ENCODE measurements at regions not wholly inside any gene's neighbourhood (a gene's known extent, or its start where the extent isn't known, plus 50 kb on each side); places are given as distances from the start of the nearest gene placed in this dataset.

GRCh38 chr7:45511721-45512597, 62.2 kb upstream of the ADCY1 start:
- Histone ChIP-seq H3K27ac (ENCODE audit: insufficient read depth, low read length) (no peak overlapping the region), H4K91ac (ENCODE audit: insufficient read depth, low read depth, low read length) (no peak overlapping the region), H3K56ac (ENCODE audit: extremely low read depth, insufficient read depth, low read length) (no peak overlapping the region), H3K9me1 (ENCODE audit: insufficient read depth, low read length) (no peaks in the 10 kb centered on the region), H3K4me3 (ENCODE audit: insufficient read depth, low read depth, low read length) (no peak overlapping the region), H3K36me3 (ENCODE audit: control insufficient read depth, insufficient read depth, low read length) (no peaks in the 10 kb centered on the region), H2BK5ac (ENCODE audit: low read depth, low read length, poor library complexity, severe bottlenecking) (no peak overlapping the region), H3K4me1 (ENCODE audit: control insufficient read depth, insufficient read depth, low read length) (no peaks in the 10 kb centered on the region), H3K23ac (ENCODE audit: low read depth, low read length) (no peak overlapping the region), H2AK5ac (ENCODE audit: low read depth, low read length) (no peak overlapping the region), H4K20me1 (ENCODE audit: insufficient read depth, low read length) (no peaks in the 10 kb centered on the region), H2BK20ac (ENCODE audit: low read depth, low read length) (no peak overlapping the region), H2AK9ac (replicated peaks; ENCODE audit: low read depth, low read length, poor library complexity) (no peak overlapping the region), H3K18ac (ENCODE audit: low read depth, low read length) (no peak overlapping the region), H3K79me1 (ENCODE audit: low read depth in 1 of 2, low read length in 2 of 2) (no peaks in the 10 kb centered on the region), H4K8ac (ENCODE audit: low read depth in 2 of 2, low read length in 2 of 2) (no peak overlapping the region), H3K27me3 (ENCODE audit: control insufficient read depth, insufficient read depth, low read length) (no peaks in the 10 kb centered on the region), H3K14ac (replicated peaks; ENCODE audit: low read depth, low read length) (no peak overlapping the region), H3K9me3 (ENCODE audit: control insufficient read depth, insufficient read depth, low read length) (no peaks in the 10 kb centered on the region), H3K4me2 (ENCODE audit: low read depth, low read length) (no peak overlapping the region), H2BK120ac (ENCODE audit: low read depth, low read length) (no peak overlapping the region), H3K4ac (ENCODE audit: low read depth, low read length) (no peak overlapping the region), H2AFZ (replicated peaks; ENCODE audit: low read length, poor library complexity) (no peak overlapping the region), H2BK15ac (ENCODE audit: low read depth, low read length) (no peak overlapping the region), H3K9ac (ENCODE audit: low read depth, low read length) (no peak overlapping the region), H4K5ac (ENCODE audit: low read depth, low read length) (no peak overlapping the region)
- CTCF ChIA-PET = no interaction called here
- no peak for ATAC-seq (ENCODE audit: low read depth)
- intact Hi-C loops (cut with micrococcal nuclease) (no loop called here), in situ Hi-C loops (cut with MboI; ENCODE audit: low sequenced_read_pairs) (no loop called here), dilution Hi-C loops (cut with HindIII; ENCODE audit: low sequenced_read_pairs, unreplicated experiment) (no loop called here)
- TF ChIP-seq RFX5 (IDR thresholded peaks at IDR 0.05; ENCODE audit: low read depth, low read length) (no peak), CTCF (conservative IDR thresholded peaks at IDR 0.05; ENCODE audit: low read depth, low read length) (no peak), BHLHE40 (IDR thresholded peaks at IDR 0.05; ENCODE audit: low read depth, low read length) (no peak), CHD1 (IDR thresholded peaks at IDR 0.05; ENCODE audit: low read depth, low read length) (no peak), ELK1 (IDR thresholded peaks at IDR 0.05; ENCODE audit: borderline replicate concordance, low read depth, low read length) (no peak), RAD21 (IDR thresholded peaks at IDR 0.05; ENCODE audit: low read length) (no peak), POLR2A (IDR thresholded peaks at IDR 0.05; ENCODE audit: low read depth, low read length) (no peak), USF2 (IDR thresholded peaks at IDR 0.05; ENCODE audit: low read depth, low read length) (no peak), RCOR1 (IDR thresholded peaks at IDR 0.05; ENCODE audit: insufficient replicate concordance, low read length) (no peak), MAZ (IDR thresholded peaks at IDR 0.05; ENCODE audit: borderline replicate concordance, low read depth, low read length) (no peak), MAFK (IDR thresholded peaks at IDR 0.05; ENCODE audit: low read depth, low read length) (no peak), NFE2L2 (IDR thresholded peaks at IDR 0.05; ENCODE audit: low read depth, low read length) (no peak), SMC3 (IDR thresholded peaks at IDR 0.05; ENCODE audit: low read depth, low read length) (no peak), CEBPB (IDR thresholded peaks at IDR 0.05; ENCODE audit: low read depth, low read length) (no peak), MXI1 (IDR thresholded peaks at IDR 0.05; ENCODE audit: borderline replicate concordance, low read depth, low read length) (no peak), FOS (IDR thresholded peaks at IDR 0.05; ENCODE audit: low read depth, low read length) (no peak)
- no TSS peak for BruUV-seq (replicated peaks)
- 100% methylated on average over 1 of the region's 7 CpGs; no CpG with 5 or more reads in 1 of the 2 experiments for WGBS, 2 experiments (ENCODE audit: extremely low coverage in 2 of 2, insufficient read length in 1 of 2)
- POLR2A ChIA-PET (ENCODE audit: unreplicated experiment) = no interaction called here
- DNase-seq = no peak
